ENCODE measurements at regions not wholly inside any gene's neighbourhood (a gene's known extent, or its start where the extent isn't known, plus 50 kb on each side); places are given as distances from the start of the nearest gene placed in this dataset.

DNA sequence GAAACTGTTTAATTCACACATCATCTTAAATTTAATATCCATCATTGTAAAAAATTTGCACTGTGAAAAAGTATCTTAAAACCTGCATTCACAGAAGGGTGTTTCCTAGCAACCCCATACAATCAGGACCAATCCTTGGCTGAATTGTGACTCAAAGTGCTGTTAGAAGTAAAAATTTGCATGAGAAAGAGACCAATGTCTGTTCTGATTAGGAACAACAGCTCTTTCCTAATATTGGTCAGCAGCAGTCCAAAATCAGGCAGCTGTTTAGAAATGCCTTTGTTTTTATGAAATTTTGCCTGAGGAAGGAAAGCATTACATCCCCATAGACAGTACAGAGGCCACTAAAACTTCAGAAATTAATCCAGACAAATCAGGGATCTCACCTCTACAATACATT, 987.0 kb downstream of the HACE1 start:
- TF ChIP-seq TAF1 (CRISPR knock-in tag; IDR thresholded peaks at IDR 0.05): no peak
- TF ChIP-seq, protein P1, sequence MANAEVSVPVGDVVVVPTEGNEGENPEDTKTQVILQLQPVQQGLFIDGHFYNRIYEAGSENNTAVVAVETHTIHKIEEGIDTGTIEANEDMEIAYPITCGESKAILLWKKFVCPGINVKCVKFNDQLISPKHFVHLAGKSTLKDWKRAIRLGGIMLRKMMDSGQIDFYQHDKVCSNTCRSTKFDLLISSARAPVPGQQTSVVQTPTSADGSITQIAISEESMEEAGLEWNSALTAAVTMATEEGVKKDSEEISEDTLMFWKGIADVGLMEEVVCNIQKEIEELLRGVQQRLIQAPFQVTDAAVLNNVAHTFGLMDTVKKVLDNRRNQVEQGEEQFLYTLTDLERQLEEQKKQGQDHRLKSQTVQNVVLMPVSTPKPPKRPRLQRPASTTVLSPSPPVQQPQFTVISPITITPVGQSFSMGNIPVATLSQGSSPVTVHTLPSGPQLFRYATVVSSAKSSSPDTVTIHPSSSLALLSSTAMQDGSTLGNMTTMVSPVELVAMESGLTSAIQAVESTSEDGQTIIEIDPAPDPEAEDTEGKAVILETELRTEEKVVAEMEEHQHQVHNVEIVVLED (CRISPR knock-in tag; IDR thresholded peaks at IDR 0.05; ENCODE audit: borderline replicate concordance): no peak

Data from HepG2 (cell line).